GM23248 (cell line): ENCODE measurements at regions not wholly inside any gene's neighbourhood (a gene's known extent, or its start where the extent isn't known, plus 50 kb on each side); places are given as distances from the start of the nearest gene placed in this dataset.

Source experiments
- EZH2 ChIP-seq: fragments of 200-600 bp; sonication (generic); IDR thresholded peaks from 2 replicates; pipeline ENCODE4 v1.6.1; 2018; ENCODE audit warnings: antibody characterized with exemption, mild to moderate bottlenecking; ENCODE audit not compliant: insufficient read depth, poor library complexity, severe bottlenecking
- EZH2phosphoT487 ChIP-seq: fragments of 200-600 bp; sonication (generic); IDR thresholded peaks from 2 replicates; pipeline ENCODE4 v1.6.1; 2018; ENCODE audit warnings: antibody characterized with exemption, moderate library complexity, mild to moderate bottlenecking, low read depth; ENCODE audit not compliant: insufficient read depth

DNA sequence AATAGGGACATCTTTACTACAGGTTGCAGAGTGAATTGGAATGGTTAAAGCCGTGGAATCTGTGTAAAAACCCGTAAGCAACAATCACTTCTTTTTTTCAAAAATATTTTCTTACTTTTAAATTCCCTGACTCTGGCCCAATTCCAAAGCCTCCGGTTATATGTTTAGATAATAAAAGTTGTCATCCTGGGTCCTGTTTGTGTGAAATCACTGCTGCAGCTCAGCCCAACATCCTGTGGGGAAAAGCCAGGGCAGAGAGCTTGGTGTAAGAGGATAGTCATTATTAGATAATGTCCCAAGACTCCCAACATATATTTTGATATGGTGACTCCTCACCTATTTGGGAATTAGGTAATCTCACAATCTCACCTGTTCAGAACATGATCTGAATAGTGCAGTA is 586.0 kb upstream of the BRINP1 start:
- TF ChIP-seq EZH2: no peak
- no peak for TF ChIP-seq EZH2phosphoT487
